HepG2 (cell line): ENCODE measurements at regions not wholly inside any gene's neighbourhood (a gene's known extent, or its start where the extent isn't known, plus 50 kb on each side); places are given as distances from the start of the nearest gene placed in this dataset.

ENCODE experiments used
- ATAC-seq: fragments of 200-7000 bp; cut with Tn5 transposase; 3 replicates; pipeline ENCODE4 v1.9.1; 2020; ENCODE audit warnings: mild to moderate bottlenecking, moderate library complexity
- BruUV-seq: library from RNA; stranded (reverse); fragments of 400-500 nt; replicated peaks from 2 replicates; lab custom pipeline; 2021; lab: Mats Ljungman, UMichigan
- CTCF ChIA-PET: fragments of 300-600 bp; formaldehyde crosslinking; extraction: SDS; loops from one replicate; lab custom pipeline; 2021; ENCODE audit warnings: low total read pairs, inconsistent platforms, low intra/inter-chr PET ratio; lab: Yijun Ruan, JAX
- POLR2A ChIA-PET: fragments of 350-600 bp; sonication (Branson Sonifier 250); formaldehyde crosslinking; loops from one replicate; lab custom pipeline; 2020; ENCODE audit warnings: antibody characterized with exemption, inconsistent platforms; lab: Yijun Ruan, JAX
- DNase-seq: peaks from one replicate; pipeline ENCODE4 v3.0.0-alpha.2; 2015; ENCODE audit warnings: low spot score
- FAIRE-seq: peaks from 3 replicates; lab custom pipeline; 2011; peaks lifted over from hg19 to GRCh38; lab: Jason Lieb, UNC
- H2AFZ ChIP-seq: one replicate; pipeline ENCODE4 v1.6.1; 2011; ENCODE audit warnings: low read length, inconsistent platforms
- H3K27ac ChIP-seq: fragments of 300-600 bp; 3 replicates; pipeline ENCODE4 v1.8.0; 2011; ENCODE audit warnings: mixed run types, mild to moderate bottlenecking, mixed read lengths, low read length, inconsistent platforms; ENCODE audit not compliant: insufficient read depth; ENCODE audit errors: extremely low read length
- H3K27me3 ChIP-seq, 2 experiments: fragments of 200-600 bp in 1 of 2; 2 replicates in 1 of 2; 3 replicates in 1 of 2; pipeline versions ENCODE4 v1.6.0 to v1.8.0; 2011; ENCODE audit warnings: low read length in 2 of 2, mild to moderate bottlenecking in 2 of 2, moderate library complexity in 2 of 2, inconsistent platforms in 1 of 2; ENCODE audit not compliant: insufficient read depth in 2 of 2, control insufficient read depth in 1 of 2
- H3K36me3 ChIP-seq, 2 experiments: fragments of 200-600 bp in 1 of 2; replicated peaks in 1 of 2; 2 replicates in 1 of 2; 3 replicates in 1 of 2; pipeline versions ENCODE4 v1.5.1 to v1.8.0; 2011; ENCODE audit warnings: low read length in 2 of 2, inconsistent platforms in 1 of 2; ENCODE audit not compliant: insufficient read depth in 2 of 2, control insufficient read depth in 1 of 2
- H3K4me1 ChIP-seq: 2 replicates; pipeline ENCODE4 v1.5.1; 2012; ENCODE audit warnings: low read length, inconsistent platforms; ENCODE audit not compliant: insufficient read depth
- H3K4me2 ChIP-seq: 2 replicates; pipeline ENCODE4 v1.6.0; 2011; ENCODE audit warnings: low read depth, low read length, inconsistent platforms
- H3K4me3 ChIP-seq, 3 experiments: fragments of 200-600 bp in 1 of 3; sonication (generic), shearing (Covaris generic) in 1 of 3; replicated peaks in 1 of 3; 2 replicates each; pipeline ENCODE4 v1.5.1; 2011 to 2016; ENCODE audit warnings: low read length in 3 of 3, inconsistent platforms in 2 of 3, low read depth in 2 of 3, mild to moderate bottlenecking in 2 of 3, control low read depth in 1 of 3, mixed read lengths in 1 of 3; ENCODE audit not compliant: insufficient read depth in 1 of 3
- H3K79me2 ChIP-seq: one replicate; pipeline ENCODE4 v1.6.1; 2011; ENCODE audit warnings: low read length, inconsistent platforms; ENCODE audit not compliant: insufficient read depth
- H3K9ac ChIP-seq: 2 replicates; pipeline ENCODE4 v1.6.0; 2011; ENCODE audit warnings: mild to moderate bottlenecking, low read depth, low read length, inconsistent platforms; ENCODE audit not compliant: insufficient read depth
- H3K9me3 ChIP-seq: 2 replicates; pipeline ENCODE4 v1.5.1; 2012; ENCODE audit warnings: mild to moderate bottlenecking, low read length
- H4K20me1 ChIP-seq: 2 replicates; pipeline ENCODE4 v1.6.0; 2011; ENCODE audit warnings: inconsistent platforms, mild to moderate bottlenecking, low read length, moderate library complexity; ENCODE audit not compliant: insufficient read depth
- CENPX ChIP-seq: sonication (generic); formaldehyde crosslinking; IDR thresholded peaks from 2 replicates; pipeline ENCODE4 v1.9.0; 2021; ENCODE audit warnings: mild to moderate bottlenecking, missing genetic modification reagents, moderate library complexity
- DNMT3B ChIP-seq: conservative IDR thresholded peaks from 2 replicates; pipeline ENCODE4 v1.6.1; 2016; ENCODE audit warnings: missing biosample characterization, control low read depth
- ELF3 ChIP-seq: IDR thresholded peaks from 2 replicates; pipeline ENCODE4 v1.6.1; 2016; ENCODE audit warnings: missing genetic modification reagents, missing compliant biosample characterization
- HOMEZ ChIP-seq: IDR thresholded peaks from 2 replicates; pipeline ENCODE4 v1.6.1; 2016; ENCODE audit warnings: low read depth
- IKZF4 ChIP-seq: sonication (generic); formaldehyde crosslinking; IDR thresholded peaks from 2 replicates; pipeline ENCODE4 v1.5.1; 2020; ENCODE audit warnings: borderline replicate concordance, mild to moderate bottlenecking, low read depth, missing genetic modification reagents; ENCODE audit errors: not compliant biosample characterization
- MZF1 ChIP-seq: sonication (generic); formaldehyde crosslinking; IDR thresholded peaks from 2 replicates; pipeline ENCODE4 v1.8.1; 2023; ENCODE audit warnings: mild to moderate bottlenecking, missing genetic modification reagents, borderline replicate concordance
- NR3C1 ChIP-seq: sonication (generic); formaldehyde crosslinking; IDR thresholded peaks from 2 replicates; pipeline ENCODE4 v1.4.0; 2020; ENCODE audit warnings: missing genetic modification reagents
- RFX3 ChIP-seq: IDR thresholded peaks from 2 replicates; pipeline ENCODE4 v1.6.1; 2016; ENCODE audit warnings: missing biosample characterization, missing genetic modification reagents
- ZNF121 ChIP-seq: sonication (generic); formaldehyde crosslinking; IDR thresholded peaks from 2 replicates; pipeline ENCODE4 v1.5.0; 2020; ENCODE audit warnings: mild to moderate bottlenecking, missing genetic modification reagents
- ZNF224 ChIP-seq: sonication (generic); formaldehyde crosslinking; IDR thresholded peaks from 2 replicates; pipeline ENCODE4 v1.5.0; 2020; ENCODE audit warnings: mild to moderate bottlenecking, missing genetic modification reagents
- ZNF235 ChIP-seq: sonication (generic); formaldehyde crosslinking; IDR thresholded peaks from 2 replicates; pipeline ENCODE4 v1.8.1; 2023; ENCODE audit warnings: mild to moderate bottlenecking, missing genetic modification reagents, borderline replicate concordance
- ZNF670 ChIP-seq: sonication (generic); formaldehyde crosslinking; IDR thresholded peaks from 2 replicates; pipeline ENCODE4 v1.8.0; 2022; ENCODE audit warnings: mild to moderate bottlenecking, missing genetic modification reagents, borderline replicate concordance
- ZNF772 ChIP-seq: sonication (generic); formaldehyde crosslinking; IDR thresholded peaks from 2 replicates; pipeline ENCODE4 v1.5.0; 2020; ENCODE audit warnings: mild to moderate bottlenecking, missing genetic modification reagents
- WGBS: methylation state at CpG from one replicate; pipeline ENCODE4 v1.1.6; 2017; ENCODE audit warnings: low lambda C conversion rate; 5-methylcytosine and 5-hydroxymethylcytosine counted together
- in situ Hi-C: cut with HindIII; loops from 2 replicates; pipeline ENCODE4 v1.10.0; 2017; ENCODE audit warnings: low pct_unique_long_range_greater_than_20kb; ENCODE audit not compliant: extremely low pct_ligation_motif_present
- intact Hi-C: fragments of 100-400 bp; cut with micrococcal nuclease; formaldehyde crosslinking; loops from one replicate; pipeline ENCODE4 v1.10.0; 2022; ENCODE audit not compliant: unreplicated experiment

DNA sequence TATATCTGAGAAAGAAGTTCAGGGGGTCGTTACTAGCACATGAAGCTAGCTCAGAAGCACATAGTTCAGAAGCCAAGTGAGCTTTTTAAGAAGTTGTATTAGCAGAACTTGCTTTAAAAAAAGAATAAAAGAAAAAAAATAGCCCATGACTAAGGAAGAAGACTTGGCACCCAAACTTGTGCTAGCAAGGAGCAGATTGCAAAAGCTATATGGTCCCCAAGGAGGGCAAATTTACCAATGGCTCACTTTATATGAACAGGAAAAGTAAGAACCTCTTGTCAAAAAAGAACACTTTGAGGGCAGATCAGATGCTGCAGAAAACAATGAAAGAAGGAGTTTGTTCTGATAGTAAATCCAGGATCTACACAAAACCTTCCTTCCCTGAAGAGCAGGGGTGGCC is 486.5 kb upstream of the ACVR2A start (continued):
- TF ChIP-seq HOMEZ (no peak), ZNF772 (CRISPR knock-in tag) (no peak), RFX3 (no peak), ZNF670 (no peak), ELF3 (CRISPR knock-in tag) (no peak), CENPX (no peak), ZNF224 (CRISPR knock-in tag) (no peak), IKZF4 (CRISPR knock-in tag) (no peak), DNMT3B (CRISPR knock-in tag) (no peak)

- TF ChIP-seq ZNF235 (CRISPR knock-in tag) (no peak), NR3C1 (no peak), MZF1 (CRISPR knock-in tag) (no peak), ZNF121 (CRISPR knock-in tag) (no peak)
- Histone ChIP-seq H2AFZ (no peak overlapping the region), H3K4me3 (no peak overlapping the region), H3K4me2 (no peak overlapping the region), H4K20me1 (no peaks in the 10 kb centered on the region), H3K9ac (no peak overlapping the region), H3K36me3 (no peaks in the 10 kb centered on the region), H3K9me3 (no peaks in the 10 kb centered on the region), H3K79me2 (no peaks in the 10 kb centered on the region), H3K4me1 (no peaks in the 10 kb centered on the region), H3K27ac (no peak overlapping the region), H3K27me3 (no peaks in the 10 kb centered on the region)
- CTCF ChIA-PET, result no interaction called here
- in situ Hi-C loops (no loop called here), intact Hi-C loops (no loop called here)
- DNase-seq, result no peak
- no TSS peak for BruUV-seq
- FAIRE-seq, result no peak
- no peak for ATAC-seq
- POLR2A ChIA-PET, result no interaction called here
- 35% methylated on average over 4 of the region's 4 CpGs for WGBS
Measured at GRCh38 chr2:147356157-147356556, 488.7 kb upstream of the ACVR2A start.
